SK-N-SH (cell line): ENCODE measurements at regions not wholly inside any gene's neighbourhood (a gene's known extent, or its start where the extent isn't known, plus 50 kb on each side); places are given as distances from the start of the nearest gene placed in this dataset.

Experiments
- CTCF ChIA-PET: fragments of 300-600, 350-600 bp; formaldehyde crosslinking; extraction: SDS; loops from one replicate; lab custom pipeline; 2021; lab: Yijun Ruan, JAX
- POLR2A ChIA-PET: fragments of 350-600 bp; sonication (Branson Sonifier 250); formaldehyde crosslinking; extraction: SDS; loops from one replicate; lab custom pipeline; 2020; ENCODE audit warnings: antibody characterized with exemption, inconsistent platforms; lab: Yijun Ruan, JAX
- DNase-seq: peaks from one replicate; pipeline ENCODE4 v3.0.0; 2012
- H2AFZ ChIP-seq: fragments of 200-600 bp; sonication (generic); 2 replicates; pipeline ENCODE4 v1.8.1; 2016; ENCODE audit warnings: antibody characterized with exemption, mild to moderate bottlenecking, low read depth
- H3F3A ChIP-seq: fragments of 200-600 bp; sonication (generic); replicated peaks from 2 replicates; pipeline ENCODE3; 2016; ENCODE audit warnings: antibody characterized with exemption, mild to moderate bottlenecking; ENCODE audit not compliant: insufficient read depth
- H3K27ac ChIP-seq, 2 experiments: fragments of 200-500 bp in 1 of 2; fragments of 200-600 bp in 1 of 2; sonication (Bioruptor generic) in 1 of 2; sonication (generic), shearing (Covaris generic) in 1 of 2; 2 replicates each; pipeline versions ENCODE4 v1.5.1 to v1.6.1; 2014 to 2016; ENCODE audit warnings: low read depth in 2 of 2, inconsistent platforms in 1 of 2, low read length in 1 of 2, mild to moderate bottlenecking in 1 of 2, mixed read lengths in 1 of 2
- H3K27me3 ChIP-seq: fragments of 200-600 bp; sonication (generic), shearing (Covaris generic); 2 replicates; pipeline ENCODE4 v1.6.1; 2016; ENCODE audit warnings: mixed run types; ENCODE audit not compliant: insufficient read depth
- H3K36me3 ChIP-seq, 2 experiments: fragments of 200-500 bp in 1 of 2; fragments of 200-600 bp in 1 of 2; sonication (Bioruptor generic) in 1 of 2; sonication (generic) in 1 of 2; replicated peaks in 1 of 2; 2 replicates each; pipeline versions ENCODE3 to v1.5.1; 2014 to 2016; ENCODE audit warnings: low read length in 1 of 2, mild to moderate bottlenecking in 1 of 2; ENCODE audit not compliant: insufficient read depth in 2 of 2, control insufficient read depth in 1 of 2
- H3K4me1 ChIP-seq, 2 experiments: fragments of 200-500 bp in 1 of 2; fragments of 200-600 bp in 1 of 2; sonication (Bioruptor generic) in 1 of 2; sonication (generic), shearing (Covaris generic) in 1 of 2; 2 replicates each; pipeline versions ENCODE4 v1.5.1 to v1.6.1; 2014 to 2016; ENCODE audit warnings: low read depth in 1 of 2, low read length in 1 of 2, mixed run types in 1 of 2; ENCODE audit not compliant: insufficient read depth in 2 of 2, control insufficient read depth in 1 of 2
- H3K4me2 ChIP-seq: fragments of 200-600 bp; sonication (generic), shearing (Covaris generic); 2 replicates; pipeline ENCODE4 v1.6.1; 2017; ENCODE audit warnings: mixed run types
- H3K4me3 ChIP-seq, 2 experiments: fragments of 200-500 bp in 1 of 2; fragments of 200-600 bp in 1 of 2; sonication (Bioruptor generic) in 1 of 2; sonication (generic), shearing (Covaris generic) in 1 of 2; 2 replicates each; pipeline versions ENCODE4 v1.5.1 to v1.8.1; 2014 to 2016; ENCODE audit warnings: low read depth in 2 of 2, inconsistent platforms in 1 of 2, low read length in 1 of 2, mild to moderate bottlenecking in 1 of 2, mixed read lengths in 1 of 2, moderate library complexity in 1 of 2
- H3K79me2 ChIP-seq: fragments of 200-600 bp; sonication (generic); 2 replicates; pipeline ENCODE4 v1.8.1; 2017; ENCODE audit warnings: mild to moderate bottlenecking; ENCODE audit not compliant: insufficient read depth
- H3K9ac ChIP-seq: fragments of 200-600 bp; sonication (generic); 2 replicates; pipeline ENCODE4 v1.6.1; 2017; ENCODE audit warnings: mixed run types
- H3K9me2 ChIP-seq: fragments of 200-600 bp; sonication (generic); 2 replicates; pipeline ENCODE4 v1.6.1; 2017; ENCODE audit warnings: mixed run types
- H3K9me3 ChIP-seq: fragments of 200-600 bp; sonication (generic); 2 replicates; pipeline ENCODE4 v1.6.1; 2017; ENCODE audit warnings: mixed run types, mild to moderate bottlenecking, moderate library complexity
- H4K20me1 ChIP-seq: fragments of 200-600 bp; sonication (generic); 2 replicates; pipeline ENCODE4 v1.6.1; 2017; ENCODE audit warnings: mild to moderate bottlenecking, mixed run types; ENCODE audit not compliant: insufficient read depth
- CTCF ChIP-seq: fragments of 200-600 bp; sonication (generic); IDR thresholded peaks from 2 replicates; pipeline ENCODE4 v1.6.1; 2017; ENCODE audit warnings: antibody characterized with exemption, mild to moderate bottlenecking, moderate library complexity
- ELF1 ChIP-seq: IDR thresholded peaks from 2 replicates; pipeline ENCODE4 v1.4.0; 2012
- EP300 ChIP-seq, 2 experiments: IDR thresholded peaks; 2 replicates each; pipeline versions ENCODE4 v1.4.0 to v1.6.1; 2012; ENCODE audit warnings: borderline replicate concordance in 1 of 2, low read depth in 1 of 2, low read length in 1 of 2
- FOSL2 ChIP-seq: IDR thresholded peaks from 2 replicates; pipeline ENCODE4 v1.4.0; 2012; ENCODE audit warnings: low read depth, mild to moderate bottlenecking, moderate library complexity, borderline replicate concordance
- FOXJ3 ChIP-seq: sonication (generic); formaldehyde crosslinking; IDR thresholded peaks from 2 replicates; pipeline ENCODE4 v1.5.1; 2020; ENCODE audit warnings: mild to moderate bottlenecking, missing genetic modification reagents
- GABPA ChIP-seq: IDR thresholded peaks from 2 replicates; pipeline ENCODE4 v1.4.0; 2012; ENCODE audit warnings: low read depth, mild to moderate bottlenecking
- JUND ChIP-seq: IDR thresholded peaks from 2 replicates; pipeline ENCODE4 v1.4.0; 2012
- MEF2A ChIP-seq: IDR thresholded peaks from 2 replicates; pipeline ENCODE4 v1.4.0; 2012; ENCODE audit warnings: low read depth, borderline replicate concordance
- MXI1 ChIP-seq: IDR thresholded peaks from 2 replicates; pipeline ENCODE4 v1.6.1; 2012; ENCODE audit warnings: mild to moderate bottlenecking, low read depth, low read length, improper control_type of control experiment
- NFIC ChIP-seq: IDR thresholded peaks from 2 replicates; pipeline ENCODE4 v1.4.0; 2012; ENCODE audit warnings: borderline replicate concordance
- NRF1 ChIP-seq: IDR thresholded peaks from 2 replicates; pipeline ENCODE4 v1.6.1; 2012; ENCODE audit warnings: low read depth, mild to moderate bottlenecking, low read length
- RCOR1 ChIP-seq: fragments of 150-350 bp; IDR thresholded peaks from 2 replicates; pipeline ENCODE4 v1.6.1; 2017; ENCODE audit warnings: antibody characterized with exemption, low read length
- REST ChIP-seq: IDR thresholded peaks from 2 replicates; pipeline ENCODE4 v1.6.1; 2012; ENCODE audit warnings: mild to moderate bottlenecking, low read depth, low read length, moderate library complexity
- RFX5 ChIP-seq: IDR thresholded peaks from 2 replicates; pipeline ENCODE4 v1.6.1; 2012; ENCODE audit warnings: mild to moderate bottlenecking, improper control_type of control experiment, low read length
- RXRA ChIP-seq: IDR thresholded peaks from 2 replicates; pipeline ENCODE4 v1.4.0; 2012; ENCODE audit warnings: low read depth, mild to moderate bottlenecking, borderline replicate concordance
- SIN3A ChIP-seq: IDR thresholded peaks from 2 replicates; pipeline ENCODE4 v1.6.1; 2012; ENCODE audit warnings: low read depth, mild to moderate bottlenecking, low read length, moderate library complexity, borderline replicate concordance
- SMC3 ChIP-seq: IDR thresholded peaks from 2 replicates; pipeline ENCODE4 v1.6.1; 2012; ENCODE audit warnings: low read depth, low read length, improper control_type of control experiment
- TAF1 ChIP-seq: IDR thresholded peaks from 2 replicates; pipeline ENCODE4 v1.6.1; 2012; ENCODE audit warnings: low read depth, mild to moderate bottlenecking, low read length, moderate library complexity, borderline replicate concordance
- TCF12 ChIP-seq: IDR thresholded peaks from 2 replicates; pipeline ENCODE4 v1.4.0; 2012
- TEAD4 ChIP-seq: IDR thresholded peaks from 2 replicates; pipeline ENCODE4 v1.4.0; 2012; ENCODE audit warnings: mild to moderate bottlenecking, borderline replicate concordance; ENCODE audit not compliant: insufficient read depth
- ZBTB33 ChIP-seq: IDR thresholded peaks from 2 replicates; pipeline ENCODE4 v1.4.0; 2012; ENCODE audit warnings: low read depth, borderline replicate concordance
- WGBS: methylation state at CpG from one replicate; pipeline ENCODE4 v1.1.6; 2017; ENCODE audit warnings: low lambda C conversion rate; 5-methylcytosine and 5-hydroxymethylcytosine counted together

GRCh38 chr1:4178501-4179113, 278.5 kb upstream of the C1orf174 start:
- no peaks in the 10 kb centered on the region; a peak in 1 of 4 replicates for H3K4me1 ChIP-seq
- no peaks in the 10 kb centered on the region for H3K27me3 ChIP-seq
- WGBS = 28% methylated on average over 9 of the region's 11 CpGs
- ChIA-PET CTCF (no interaction called here), POLR2A (no interaction called here)
- H3F3A ChIP-seq = no peaks in the 10 kb centered on the region
- no peak overlapping the region for H3K27ac ChIP-seq
- TF ChIP-seq REST (no peak), FOXJ3 (CRISPR knock-in tag) (no peak), RFX5 (no peak), TEAD4 (no peak), MXI1 (no peak), ELF1 (no peak), FOSL2 (no peak), JUND (no peak), RXRA (no peak), MEF2A (no peak), TCF12 (no peak), EP300 (IDR thresholded peaks at IDR 0.05; ENCODE audit: borderline replicate concordance in 1 of 2, low read depth in 1 of 2, low read length in 1 of 2) (no peak), GABPA (no peak), NFIC (no peak), NRF1 (no peak)
- H2AFZ ChIP-seq = no peak overlapping the region
- no peaks in the 10 kb centered on the region for H3K79me2 ChIP-seq
- H3K9me3 ChIP-seq = no peaks in the 10 kb centered on the region
- no peaks in the 10 kb centered on the region for H4K20me1 ChIP-seq
- no peaks in the 10 kb centered on the region for H3K36me3 ChIP-seq
- H3K4me2 ChIP-seq = no peak overlapping the region
- no peak overlapping the region for H3K4me3 ChIP-seq
- DNase-seq = no peak
- no peak overlapping the region for H3K9ac ChIP-seq
- H3K9me2 ChIP-seq = no peaks in the 10 kb centered on the region

- CTCF ChIA-PET = interaction anchor here (0.6 to 1.0 kb wide), 2 partner anchors 9 to 476 kb away, joined by 3 read pairs; no protein-coding TSS in a partner anchor
- Histone ChIP-seq H3K27me3 (no peaks in the 10 kb centered on the region), H2AFZ (no peak overlapping the region), H3K9me3 (no peaks in the 10 kb centered on the region), H3F3A (no peaks in the 10 kb centered on the region), H3K4me3 (no peak overlapping the region), H3K36me3 (no peaks in the 10 kb centered on the region), H4K20me1 (no peaks in the 10 kb centered on the region), H3K9me2 (no peaks in the 10 kb centered on the region), H3K4me1 (no peaks in the 10 kb centered on the region), H3K4me2 (no peak overlapping the region), H3K9ac (no peak overlapping the region), H3K27ac (no peak overlapping the region), H3K79me2 (no peaks in the 10 kb centered on the region)
- no peak for DNase-seq
- POLR2A ChIA-PET = interaction anchor here (0.6 kb wide), 1 partner anchor 1609 kb away, joined by 3 read pairs; no protein-coding TSS in a partner anchor
- WGBS = 7% methylated on average over 5 of the region's 7 CpGs
- TF ChIP-seq ZBTB33 (no peak), GABPA (no peak), SMC3 (no peak), RFX5 (no peak), SIN3A (no peak), RCOR1 (no peak), TAF1 (no peak), FOXJ3 (CRISPR knock-in tag) (no peak), MXI1 (no peak), CTCF (no peak)
Measured at GRCh38 chr1:4179914-4180735, 280.1 kb upstream of the C1orf174 start.
